HEK293 (cell line): ENCODE measurements at regions not wholly inside any gene's neighbourhood (a gene's known extent, or its start where the extent isn't known, plus 50 kb on each side); places are given as distances from the start of the nearest gene placed in this dataset.

Experiments used
- BCL11A ChIP-seq: fragments of 450-650 bp; formaldehyde crosslinking; IDR thresholded peaks from 2 replicates; pipeline ENCODE4 v1.5.1; 2016; ENCODE audit warnings: low read depth, missing biosample characterization, missing genetic modification characterization
- SP3 ChIP-seq: fragments of 450-650 bp; formaldehyde crosslinking; IDR thresholded peaks from 2 replicates; pipeline ENCODE4 v1.5.1; 2016; ENCODE audit warnings: missing biosample characterization, missing genetic modification characterization
- ZBTB20 ChIP-seq: fragments of 450-650 bp; formaldehyde crosslinking; IDR thresholded peaks from 2 replicates; pipeline ENCODE4 v1.5.1; 2016; ENCODE audit warnings: missing biosample characterization, missing genetic modification characterization
- ZFP37 ChIP-seq: fragments of 450-650 bp; formaldehyde crosslinking; IDR thresholded peaks from 2 replicates; pipeline ENCODE4 v1.5.1; 2016; ENCODE audit warnings: missing biosample characterization, missing genetic modification characterization
- ZNF133 ChIP-seq: fragments of 450-650 bp; formaldehyde crosslinking; IDR thresholded peaks from 2 replicates; pipeline ENCODE4 v1.5.1; 2016; ENCODE audit warnings: missing biosample characterization, missing genetic modification characterization
- ZNF221 ChIP-seq: fragments of 450-650 bp; formaldehyde crosslinking; IDR thresholded peaks from 2 replicates; pipeline ENCODE4 v1.5.1; 2017; ENCODE audit warnings: missing biosample characterization, missing genetic modification characterization, borderline replicate concordance
- ZNF302 ChIP-seq: fragments of 450-650 bp; formaldehyde crosslinking; IDR thresholded peaks from 2 replicates; pipeline ENCODE4 v1.5.1; 2016; ENCODE audit warnings: missing biosample characterization, missing genetic modification characterization, low read depth
- TF ChIP-seq, protein P1 (sequence below): fragments of 450-650 bp; formaldehyde crosslinking; conservative IDR thresholded peaks from 2 replicates; pipeline ENCODE4 v1.5.1; 2016; ENCODE audit warnings: low read depth, missing biosample characterization, missing genetic modification characterization
- TF ChIP-seq, protein P2 (sequence below): fragments of 450-650 bp; formaldehyde crosslinking; IDR thresholded peaks from 2 replicates; pipeline ENCODE4 v1.5.1; 2016; ENCODE audit warnings: missing biosample characterization, missing genetic modification characterization
- TF ChIP-seq, protein P3 (sequence below): fragments of 450-650 bp; formaldehyde crosslinking; IDR thresholded peaks from 2 replicates; pipeline ENCODE4 v1.5.1; 2016; ENCODE audit warnings: missing biosample characterization, missing genetic modification characterization
- TF ChIP-seq, protein P4 (sequence below): fragments of 450-650 bp; formaldehyde crosslinking; IDR thresholded peaks from 2 replicates; pipeline ENCODE4 v1.5.1; 2016; ENCODE audit warnings: missing biosample characterization, missing genetic modification characterization

DNA sequence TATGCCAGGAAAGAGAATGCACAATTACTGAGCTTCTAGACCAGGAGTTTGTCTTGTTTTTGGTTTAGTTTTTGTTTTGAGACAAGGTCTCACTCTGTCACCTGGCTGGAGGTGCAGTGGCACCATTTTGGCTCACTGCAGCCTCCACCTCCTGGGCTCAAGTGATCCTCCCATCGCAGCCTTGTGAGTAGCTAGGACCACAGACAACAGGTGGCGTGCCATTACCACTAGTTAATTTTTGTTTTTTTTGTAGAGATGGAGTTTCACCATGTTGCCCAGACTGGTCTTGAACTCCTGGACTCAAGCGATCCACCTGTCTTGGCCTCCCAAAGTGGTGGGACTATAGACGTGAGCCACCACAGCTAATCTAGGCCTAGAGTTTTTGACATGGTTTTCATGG lies 104.4 kb upstream of the CCDC54 start:
- no peak for TF ChIP-seq ZBTB20 (tag by site-specific recombination)
- TF ChIP-seq, protein P1, sequence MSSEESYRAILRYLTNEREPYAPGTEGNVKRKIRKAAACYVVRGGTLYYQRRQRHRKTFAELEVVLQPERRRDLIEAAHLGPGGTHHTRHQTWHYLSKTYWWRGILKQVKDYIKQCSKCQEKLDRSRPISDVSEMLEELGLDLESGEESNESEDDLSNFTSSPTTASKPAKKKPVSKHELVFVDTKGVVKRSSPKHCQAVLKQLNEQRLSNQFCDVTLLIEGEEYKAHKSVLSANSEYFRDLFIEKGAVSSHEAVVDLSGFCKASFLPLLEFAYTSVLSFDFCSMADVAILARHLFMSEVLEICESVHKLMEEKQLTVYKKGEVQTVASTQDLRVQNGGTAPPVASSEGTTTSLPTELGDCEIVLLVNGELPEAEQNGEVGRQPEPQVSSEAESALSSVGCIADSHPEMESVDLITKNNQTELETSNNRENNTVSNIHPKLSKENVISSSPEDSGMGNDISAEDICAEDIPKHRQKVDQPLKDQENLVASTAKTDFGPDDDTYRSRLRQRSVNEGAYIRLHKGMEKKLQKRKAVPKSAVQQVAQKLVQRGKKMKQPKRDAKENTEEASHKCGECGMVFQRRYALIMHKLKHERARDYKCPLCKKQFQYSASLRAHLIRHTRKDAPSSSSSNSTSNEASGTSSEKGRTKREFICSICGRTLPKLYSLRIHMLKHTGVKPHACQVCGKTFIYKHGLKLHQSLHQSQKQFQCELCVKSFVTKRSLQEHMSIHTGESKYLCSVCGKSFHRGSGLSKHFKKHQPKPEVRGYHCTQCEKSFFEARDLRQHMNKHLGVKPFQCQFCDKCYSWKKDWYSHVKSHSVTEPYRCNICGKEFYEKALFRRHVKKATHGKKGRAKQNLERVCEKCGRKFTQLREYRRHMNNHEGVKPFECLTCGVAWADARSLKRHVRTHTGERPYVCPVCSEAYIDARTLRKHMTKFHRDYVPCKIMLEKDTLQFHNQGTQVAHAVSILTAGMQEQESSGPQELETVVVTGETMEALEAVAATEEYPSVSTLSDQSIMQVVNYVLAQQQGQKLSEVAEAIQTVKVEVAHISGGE (tag by site-specific recombination), result no peak
- TF ChIP-seq, protein P2, sequence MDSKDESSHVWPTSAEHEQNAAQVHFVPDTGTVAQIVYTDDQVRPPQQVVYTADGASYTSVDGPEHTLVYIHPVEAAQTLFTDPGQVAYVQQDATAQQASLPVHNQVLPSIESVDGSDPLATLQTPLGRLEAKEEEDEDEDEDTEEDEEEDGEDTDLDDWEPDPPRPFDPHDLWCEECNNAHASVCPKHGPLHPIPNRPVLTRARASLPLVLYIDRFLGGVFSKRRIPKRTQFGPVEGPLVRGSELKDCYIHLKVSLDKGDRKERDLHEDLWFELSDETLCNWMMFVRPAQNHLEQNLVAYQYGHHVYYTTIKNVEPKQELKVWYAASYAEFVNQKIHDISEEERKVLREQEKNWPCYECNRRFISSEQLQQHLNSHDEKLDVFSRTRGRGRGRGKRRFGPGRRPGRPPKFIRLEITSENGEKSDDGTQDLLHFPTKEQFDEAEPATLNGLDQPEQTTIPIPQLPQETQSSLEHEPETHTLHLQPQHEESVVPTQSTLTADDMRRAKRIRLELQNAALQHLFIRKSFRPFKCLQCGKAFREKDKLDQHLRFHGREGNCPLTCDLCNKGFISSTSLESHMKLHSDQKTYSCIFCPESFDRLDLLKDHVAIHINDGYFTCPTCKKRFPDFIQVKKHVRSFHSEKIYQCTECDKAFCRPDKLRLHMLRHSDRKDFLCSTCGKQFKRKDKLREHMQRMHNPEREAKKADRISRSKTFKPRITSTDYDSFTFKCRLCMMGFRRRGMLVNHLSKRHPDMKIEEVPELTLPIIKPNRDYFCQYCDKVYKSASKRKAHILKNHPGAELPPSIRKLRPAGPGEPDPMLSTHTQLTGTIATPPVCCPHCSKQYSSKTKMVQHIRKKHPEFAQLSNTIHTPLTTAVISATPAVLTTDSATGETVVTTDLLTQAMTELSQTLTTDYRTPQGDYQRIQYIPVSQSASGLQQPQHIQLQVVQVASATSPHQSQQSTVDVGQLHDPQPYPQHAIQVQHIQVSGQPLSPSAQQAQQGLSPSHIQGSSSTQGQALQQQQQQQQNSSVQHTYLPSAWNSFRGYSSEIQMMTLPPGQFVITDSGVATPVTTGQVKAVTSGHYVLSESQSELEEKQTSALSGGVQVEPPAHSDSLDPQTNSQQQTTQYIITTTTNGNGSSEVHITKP (tag by site-specific recombination), result no peak
- TF ChIP-seq ZNF133, result no peak
- no peak for TF ChIP-seq ZFP37 (tag by site-specific recombination)
- no peak for TF ChIP-seq ZNF302 (tag by site-specific recombination)
- TF ChIP-seq, protein P3, sequence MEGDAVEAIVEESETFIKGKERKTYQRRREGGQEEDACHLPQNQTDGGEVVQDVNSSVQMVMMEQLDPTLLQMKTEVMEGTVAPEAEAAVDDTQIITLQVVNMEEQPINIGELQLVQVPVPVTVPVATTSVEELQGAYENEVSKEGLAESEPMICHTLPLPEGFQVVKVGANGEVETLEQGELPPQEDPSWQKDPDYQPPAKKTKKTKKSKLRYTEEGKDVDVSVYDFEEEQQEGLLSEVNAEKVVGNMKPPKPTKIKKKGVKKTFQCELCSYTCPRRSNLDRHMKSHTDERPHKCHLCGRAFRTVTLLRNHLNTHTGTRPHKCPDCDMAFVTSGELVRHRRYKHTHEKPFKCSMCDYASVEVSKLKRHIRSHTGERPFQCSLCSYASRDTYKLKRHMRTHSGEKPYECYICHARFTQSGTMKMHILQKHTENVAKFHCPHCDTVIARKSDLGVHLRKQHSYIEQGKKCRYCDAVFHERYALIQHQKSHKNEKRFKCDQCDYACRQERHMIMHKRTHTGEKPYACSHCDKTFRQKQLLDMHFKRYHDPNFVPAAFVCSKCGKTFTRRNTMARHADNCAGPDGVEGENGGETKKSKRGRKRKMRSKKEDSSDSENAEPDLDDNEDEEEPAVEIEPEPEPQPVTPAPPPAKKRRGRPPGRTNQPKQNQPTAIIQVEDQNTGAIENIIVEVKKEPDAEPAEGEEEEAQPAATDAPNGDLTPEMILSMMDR, result no peak
- TF ChIP-seq ZNF221 (tag by site-specific recombination), result no peak
- no peak for TF ChIP-seq SP3 (tag by site-specific recombination)
- no peak for TF ChIP-seq BCL11A (tag by site-specific recombination)
- TF ChIP-seq, protein P4, sequence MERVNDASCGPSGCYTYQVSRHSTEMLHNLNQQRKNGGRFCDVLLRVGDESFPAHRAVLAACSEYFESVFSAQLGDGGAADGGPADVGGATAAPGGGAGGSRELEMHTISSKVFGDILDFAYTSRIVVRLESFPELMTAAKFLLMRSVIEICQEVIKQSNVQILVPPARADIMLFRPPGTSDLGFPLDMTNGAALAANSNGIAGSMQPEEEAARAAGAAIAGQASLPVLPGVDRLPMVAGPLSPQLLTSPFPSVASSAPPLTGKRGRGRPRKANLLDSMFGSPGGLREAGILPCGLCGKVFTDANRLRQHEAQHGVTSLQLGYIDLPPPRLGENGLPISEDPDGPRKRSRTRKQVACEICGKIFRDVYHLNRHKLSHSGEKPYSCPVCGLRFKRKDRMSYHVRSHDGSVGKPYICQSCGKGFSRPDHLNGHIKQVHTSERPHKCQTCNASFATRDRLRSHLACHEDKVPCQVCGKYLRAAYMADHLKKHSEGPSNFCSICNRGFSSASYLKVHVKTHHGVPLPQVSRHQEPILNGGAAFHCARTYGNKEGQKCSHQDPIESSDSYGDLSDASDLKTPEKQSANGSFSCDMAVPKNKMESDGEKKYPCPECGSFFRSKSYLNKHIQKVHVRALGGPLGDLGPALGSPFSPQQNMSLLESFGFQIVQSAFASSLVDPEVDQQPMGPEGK (tag by site-specific recombination), result no peak
